ENCODE measurements at regions not wholly inside any gene's neighbourhood (a gene's known extent, or its start where the extent isn't known, plus 50 kb on each side); places are given as distances from the start of the nearest gene placed in this dataset.

DNA sequence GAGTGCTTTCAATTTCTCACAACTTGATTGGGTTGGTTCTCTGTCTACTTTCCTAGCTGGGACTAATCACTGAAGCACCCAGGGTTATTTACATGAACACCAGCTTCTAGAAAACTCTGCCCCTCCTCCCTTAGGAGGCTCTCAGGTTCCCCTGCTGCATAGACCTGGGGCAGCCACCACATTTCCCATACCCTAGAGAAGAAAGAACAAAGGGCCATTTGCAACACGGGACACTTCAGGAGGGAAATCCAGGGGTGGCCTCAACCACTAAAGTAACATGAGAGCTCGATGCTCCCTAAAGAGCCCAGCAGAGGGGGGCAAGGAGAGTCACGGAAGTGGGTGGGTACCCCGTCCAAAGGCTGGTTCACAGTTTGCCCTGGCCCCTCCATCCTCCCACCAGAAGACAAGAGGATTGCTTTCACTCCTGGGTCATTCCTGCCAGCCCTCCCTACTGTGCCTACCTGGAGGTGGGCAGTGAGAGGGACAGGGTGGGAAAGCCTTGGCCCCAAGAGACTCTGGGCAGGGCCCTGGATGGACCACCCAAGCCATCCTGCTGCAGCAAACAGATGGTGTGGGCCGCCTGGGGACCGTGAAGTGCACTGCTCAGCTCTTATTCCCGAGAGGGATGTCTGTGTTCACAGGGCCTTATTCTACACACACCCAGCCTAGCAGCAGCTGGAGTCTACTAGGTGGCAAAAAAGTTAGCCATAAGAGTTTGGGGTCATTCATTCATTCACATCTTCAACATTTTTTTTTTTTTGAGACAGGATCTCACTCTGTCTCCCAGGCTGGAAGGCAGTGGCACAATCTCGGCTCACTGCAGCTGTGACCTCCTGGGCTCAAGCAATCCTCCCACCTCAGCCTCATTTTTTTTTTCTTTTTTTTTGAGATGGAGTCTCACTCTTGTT is 392.1 kb downstream of the SOX9 start:
- H3K9me3 ChIP-seq (ENCODE audit: control insufficient read depth in 3 of 3, low read length in 3 of 3), result no peaks in the 10 kb centered on the region
- peaks cover 0 to 4% (median 3%) of the 10 kb centered on the region in 3 donors for H3K27me3 ChIP-seq (ENCODE audit: control insufficient read depth in 3 of 3, insufficient read depth in 3 of 3, low read length in 3 of 3)
- peaks cover 0 to 5% (median 0%) of the 10 kb centered on the region in 3 donors for H3K4me1 ChIP-seq (ENCODE audit: control insufficient read depth in 3 of 3, insufficient read depth in 3 of 3, low read length in 3 of 3)
- no peak overlapping the region for H3K4me3 ChIP-seq (ENCODE audit: low read length in 3 of 3)
- H3K9ac ChIP-seq (ENCODE audit: low read depth in 1 of 3, low read length in 3 of 3), result no peak overlapping the region
- H3K36me3 ChIP-seq (ENCODE audit: control insufficient read depth in 3 of 3, insufficient read depth in 3 of 3, low read length in 3 of 3), result no peaks in the 10 kb centered on the region
- H3K27ac ChIP-seq (ENCODE audit: low read depth, low read length), result no peak overlapping the region

DNA sequence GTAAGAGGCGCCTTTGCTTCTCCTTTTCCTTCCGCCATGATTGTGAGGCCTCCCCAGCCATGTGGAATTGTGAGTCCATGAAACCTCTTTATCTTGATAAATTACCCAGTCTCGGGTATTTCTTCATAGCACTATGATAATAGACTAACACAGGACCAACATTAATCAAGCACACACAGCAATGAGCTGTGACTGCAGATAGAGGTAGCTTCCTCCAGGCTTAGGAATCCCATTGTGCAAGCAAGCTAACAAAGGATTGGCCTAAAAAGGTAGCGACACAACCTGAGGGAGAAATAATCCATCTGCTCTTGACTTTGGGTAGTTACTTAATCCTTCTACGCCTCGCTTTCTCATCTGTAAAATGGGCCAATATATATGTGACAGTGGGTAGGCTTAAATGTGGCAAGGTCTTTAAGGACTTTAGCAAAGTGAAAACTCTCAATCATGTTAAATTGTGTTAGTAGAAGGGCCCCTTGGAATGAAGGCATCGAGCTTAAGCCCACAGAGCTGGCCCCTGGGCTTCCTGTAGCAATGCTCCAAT is 393.6 kb downstream of the SOX9 start:
- Histone ChIP-seq H3K9me3 (ENCODE audit: control insufficient read depth in 3 of 3, low read length in 3 of 3) (no peaks in the 10 kb centered on the region), H3K4me1 (ENCODE audit: control insufficient read depth in 3 of 3, insufficient read depth in 3 of 3, low read length in 3 of 3) (peaks cover 0 to 5% (median 0%) of the 10 kb centered on the region in 3 donors), H3K27ac (ENCODE audit: low read depth, low read length) (no peak overlapping the region), H3K9ac (ENCODE audit: low read depth in 1 of 3, low read length in 3 of 3) (no peak overlapping the region), H3K4me3 (ENCODE audit: low read length in 3 of 3) (no peak overlapping the region), H3K36me3 (ENCODE audit: control insufficient read depth in 3 of 3, insufficient read depth in 3 of 3, low read length in 3 of 3) (no peaks in the 10 kb centered on the region), H3K27me3 (ENCODE audit: control insufficient read depth in 3 of 3, insufficient read depth in 3 of 3, low read length in 3 of 3) (peaks cover 0 to 4% (median 3%) of the 10 kb centered on the region in 3 donors)

GRCh38 chr17:72514891-72515290 is 394.1 kb downstream of the SOX9 start:
- peaks cover 0 to 4% (median 3%) of the 10 kb centered on the region in 3 donors for H3K27me3 ChIP-seq (ENCODE audit: control insufficient read depth in 3 of 3, insufficient read depth in 3 of 3, low read length in 3 of 3)
- H3K36me3 ChIP-seq (ENCODE audit: control insufficient read depth in 3 of 3, insufficient read depth in 3 of 3, low read length in 3 of 3), result no peaks in the 10 kb centered on the region
- H3K4me3 ChIP-seq (ENCODE audit: low read length in 3 of 3), result no peak overlapping the region
- no peaks in the 10 kb centered on the region for H3K9me3 ChIP-seq (ENCODE audit: control insufficient read depth in 3 of 3, low read length in 3 of 3)
- H3K4me1 ChIP-seq (ENCODE audit: control insufficient read depth in 3 of 3, insufficient read depth in 3 of 3, low read length in 3 of 3), result peaks cover 0 to 5% (median 0%) of the 10 kb centered on the region in 3 donors
- H3K27ac ChIP-seq (ENCODE audit: low read depth, low read length), result no peak overlapping the region
- H3K9ac ChIP-seq (ENCODE audit: low read depth in 1 of 3, low read length in 3 of 3), result no peak overlapping the region

DNA sequence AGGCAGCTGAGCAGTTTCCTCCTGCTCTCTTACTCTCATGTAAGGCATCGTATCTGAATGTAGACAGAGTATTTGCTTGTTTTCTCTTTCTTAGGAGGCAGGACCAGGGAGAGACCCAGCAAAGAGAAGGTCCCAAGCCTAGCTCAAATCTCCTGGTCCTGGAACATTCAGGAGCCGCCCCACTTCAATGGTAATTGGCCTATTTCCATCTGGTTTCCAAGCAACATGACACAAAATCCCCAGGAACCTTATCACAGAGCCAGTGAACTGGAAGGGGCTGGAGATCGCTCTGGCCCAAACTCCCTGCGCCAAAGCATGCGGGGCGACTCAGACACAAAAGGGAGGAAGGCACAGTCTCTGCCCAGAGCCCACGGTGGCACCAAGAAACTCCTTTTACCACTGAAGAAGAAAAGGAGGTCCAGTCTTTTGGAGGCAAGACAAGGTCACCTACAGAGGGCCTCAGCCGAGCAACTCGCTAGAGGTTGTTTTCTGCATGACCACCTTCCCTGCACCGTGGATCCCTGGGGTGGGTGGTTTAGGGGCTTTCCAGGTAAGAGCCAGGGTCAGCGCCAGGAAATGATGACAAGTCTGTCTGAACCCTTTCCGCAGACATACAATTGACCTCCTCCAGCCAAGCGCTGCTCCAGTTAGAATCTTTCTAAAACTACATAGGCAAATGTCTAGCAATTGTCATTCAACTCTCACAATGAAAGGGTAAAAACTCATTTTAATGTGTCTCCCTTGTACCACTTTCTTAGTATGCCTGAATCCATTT is 394.7 kb downstream of the SOX9 start:
- H3K4me1 ChIP-seq (ENCODE audit: control insufficient read depth in 3 of 3, insufficient read depth in 3 of 3, low read length in 3 of 3), result peaks cover 0 to 5% (median 0%) of the 10 kb centered on the region in 3 donors

DNA sequence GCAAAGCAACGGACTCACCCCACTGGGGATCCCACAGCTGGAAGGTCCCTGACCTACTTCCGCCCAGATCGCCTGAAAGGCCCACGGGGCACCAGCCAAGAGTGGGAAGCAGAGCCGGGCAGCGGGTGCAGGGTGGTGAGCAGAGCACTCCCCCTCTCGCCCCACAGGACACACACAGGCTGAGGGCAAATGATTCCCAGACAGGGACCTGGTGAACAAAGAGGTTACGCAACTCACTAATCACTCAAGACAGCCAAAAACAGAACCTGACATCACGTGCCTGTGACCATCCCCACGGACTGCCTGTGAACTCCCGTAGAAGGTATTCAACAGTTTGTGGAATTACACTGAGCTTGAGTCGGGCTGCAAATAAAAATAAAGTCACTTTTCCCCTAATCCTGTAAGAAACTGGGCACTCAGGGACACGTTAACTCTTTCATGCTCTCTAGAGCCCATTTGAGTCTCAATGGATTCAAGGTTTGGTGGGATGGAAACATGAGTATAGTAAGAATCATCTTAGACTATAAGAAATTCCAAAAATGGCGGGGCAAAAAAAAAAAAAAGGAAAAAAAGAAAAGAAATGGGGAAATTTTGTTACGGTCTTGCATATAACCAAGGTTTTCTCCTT is 396.1 kb downstream of the SOX9 start:
- H3K9ac ChIP-seq (ENCODE audit: low read depth in 1 of 3, low read length in 3 of 3), result no peak overlapping the region

More for the DNA sequence above, 394.7 kb downstream of the SOX9 start:
- Histone ChIP-seq H3K27ac (ENCODE audit: low read depth, low read length) (no peak overlapping the region), H3K9me3 (ENCODE audit: control insufficient read depth in 3 of 3, low read length in 3 of 3) (no peaks in the 10 kb centered on the region), H3K36me3 (ENCODE audit: control insufficient read depth in 3 of 3, insufficient read depth in 3 of 3, low read length in 3 of 3) (no peaks in the 10 kb centered on the region), H3K9ac (ENCODE audit: low read depth in 1 of 3, low read length in 3 of 3) (no peak overlapping the region), H3K4me3 (ENCODE audit: low read length in 3 of 3) (no peak overlapping the region), H3K27me3 (ENCODE audit: control insufficient read depth in 3 of 3, insufficient read depth in 3 of 3, low read length in 3 of 3) (peaks cover 0 to 4% (median 3%) of the 10 kb centered on the region in 3 donors)

GRCh38 chr17:72517413-72518158 is 396.8 kb downstream of the SOX9 start:
- no peak overlapping the region for H3K9ac ChIP-seq (ENCODE audit: low read depth in 1 of 3, low read length in 3 of 3)
- H3K4me1 ChIP-seq (ENCODE audit: control insufficient read depth in 3 of 3, insufficient read depth in 3 of 3, low read length in 3 of 3), result peaks cover 0 to 5% (median 0%) of the 10 kb centered on the region in 3 donors
- no peak overlapping the region for H3K27ac ChIP-seq (ENCODE audit: low read depth, low read length)
- H3K9me3 ChIP-seq (ENCODE audit: control insufficient read depth in 3 of 3, low read length in 3 of 3), result no peaks in the 10 kb centered on the region
- peaks cover 3 to 5% (median 4%) of the 10 kb centered on the region in 3 donors for H3K27me3 ChIP-seq (ENCODE audit: control insufficient read depth in 3 of 3, insufficient read depth in 3 of 3, low read length in 3 of 3)
- no peaks in the 10 kb centered on the region for H3K36me3 ChIP-seq (ENCODE audit: control insufficient read depth in 3 of 3, insufficient read depth in 3 of 3, low read length in 3 of 3)
- no peak overlapping the region for H3K4me3 ChIP-seq (ENCODE audit: low read length in 3 of 3)

More for the DNA sequence above, 396.1 kb downstream of the SOX9 start:
- H3K27ac ChIP-seq (ENCODE audit: low read depth, low read length), result no peak overlapping the region
- no peak overlapping the region for H3K4me3 ChIP-seq (ENCODE audit: low read length in 3 of 3)
- peaks cover 3 to 5% (median 4%) of the 10 kb centered on the region in 3 donors for H3K27me3 ChIP-seq (ENCODE audit: control insufficient read depth in 3 of 3, insufficient read depth in 3 of 3, low read length in 3 of 3)
- no peaks in the 10 kb centered on the region for H3K9me3 ChIP-seq (ENCODE audit: control insufficient read depth in 3 of 3, low read length in 3 of 3)
- H3K36me3 ChIP-seq (ENCODE audit: control insufficient read depth in 3 of 3, insufficient read depth in 3 of 3, low read length in 3 of 3), result no peaks in the 10 kb centered on the region
- H3K4me1 ChIP-seq (ENCODE audit: control insufficient read depth in 3 of 3, insufficient read depth in 3 of 3, low read length in 3 of 3), result peaks cover 0 to 5% (median 0%) of the 10 kb centered on the region in 3 donors

- H3K4me3 ChIP-seq (ENCODE audit: low read length in 3 of 3), result no peak overlapping the region
- no peaks in the 10 kb centered on the region for H3K36me3 ChIP-seq (ENCODE audit: control insufficient read depth in 3 of 3, insufficient read depth in 3 of 3, low read length in 3 of 3)
- no peak overlapping the region for H3K27ac ChIP-seq (ENCODE audit: low read depth, low read length)
- H3K27me3 ChIP-seq (ENCODE audit: control insufficient read depth in 3 of 3, insufficient read depth in 3 of 3, low read length in 3 of 3), result peaks cover 3 to 5% (median 4%) of the 10 kb centered on the region in 3 donors
- H3K4me1 ChIP-seq (ENCODE audit: control insufficient read depth in 3 of 3, insufficient read depth in 3 of 3, low read length in 3 of 3), result peaks cover 0 to 5% (median 0%) of the 10 kb centered on the region in 3 donors
- H3K9me3 ChIP-seq (ENCODE audit: control insufficient read depth in 3 of 3, low read length in 3 of 3), result no peaks in the 10 kb centered on the region
- no peak overlapping the region for H3K9ac ChIP-seq (ENCODE audit: low read depth in 1 of 3, low read length in 3 of 3)
Observed at GRCh38 chr17:72518159-72518732, 397.4 kb downstream of the SOX9 start.

DNA sequence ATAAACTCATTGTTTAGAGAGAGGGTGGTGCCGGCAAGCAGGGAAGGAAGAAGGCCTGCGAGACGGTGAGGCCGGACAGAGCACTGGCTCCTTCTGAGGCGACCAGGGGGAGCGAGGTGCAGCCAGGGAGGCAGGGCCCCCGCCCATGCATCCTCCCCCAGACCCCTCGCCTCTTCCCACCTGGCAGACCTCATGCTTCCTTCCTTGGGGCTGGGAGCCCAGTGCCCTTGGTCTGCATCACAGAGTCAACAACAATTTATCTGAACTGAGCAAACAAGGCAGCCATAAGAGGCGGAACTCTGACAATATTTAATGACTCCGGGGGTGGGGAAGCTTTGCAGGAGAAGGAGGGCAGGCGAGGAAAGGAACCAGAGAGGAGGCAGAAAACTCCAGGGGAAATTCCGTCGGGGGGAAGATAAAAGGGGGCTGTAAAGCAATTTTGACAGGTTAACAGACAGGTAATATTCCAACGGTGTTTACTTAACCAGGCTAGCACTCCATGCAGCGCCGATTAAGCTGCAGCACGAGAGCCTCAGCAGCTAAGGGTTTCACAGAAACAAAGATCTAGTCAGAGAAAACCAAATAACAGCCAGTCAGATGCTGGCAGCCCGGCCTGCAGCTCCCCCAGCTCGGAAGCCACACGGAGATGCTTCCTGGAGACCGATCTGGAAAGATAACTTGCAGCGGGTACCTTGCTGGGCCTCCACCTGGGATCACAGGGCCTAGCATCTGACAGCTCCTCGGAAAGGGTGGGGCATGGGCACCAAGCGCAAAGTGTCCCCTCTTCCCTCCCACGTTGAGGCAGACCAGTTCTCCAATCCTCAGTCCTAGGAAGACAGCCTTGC is 398.2 kb downstream of the SOX9 start:
- H3K4me1 ChIP-seq (ENCODE audit: control insufficient read depth in 3 of 3, insufficient read depth in 3 of 3, low read length in 3 of 3), result peaks cover 0 to 5% (median 0%) of the 10 kb centered on the region in 3 donors
- H3K9ac ChIP-seq (ENCODE audit: low read depth in 1 of 3, low read length in 3 of 3), result no peak overlapping the region
- H3K4me3 ChIP-seq (ENCODE audit: low read length in 3 of 3), result no peak overlapping the region
- no peaks in the 10 kb centered on the region for H3K9me3 ChIP-seq (ENCODE audit: control insufficient read depth in 3 of 3, low read length in 3 of 3)
- no peaks in the 10 kb centered on the region for H3K36me3 ChIP-seq (ENCODE audit: control insufficient read depth in 3 of 3, insufficient read depth in 3 of 3, low read length in 3 of 3)
- H3K27me3 ChIP-seq (ENCODE audit: control insufficient read depth in 3 of 3, insufficient read depth in 3 of 3, low read length in 3 of 3), result peaks cover 3 to 5% (median 4%) of the 10 kb centered on the region in 3 donors
- no peak overlapping the region for H3K27ac ChIP-seq (ENCODE audit: low read depth, low read length)

Measured in skeletal muscle tissue (tissue), 3 donors.